OCI-LY3 (cell line): ENCODE measurements at regions not wholly inside any gene's neighbourhood (a gene's known extent, or its start where the extent isn't known, plus 50 kb on each side); places are given as distances from the start of the nearest gene placed in this dataset.

Source experiments
- H2AFZ ChIP-seq: fragments of 200-600, 300-600 bp; shearing (Covaris generic); 2 replicates; pipeline ENCODE4 v1.6.0; 2014; ENCODE audit warnings: antibody characterized with exemption, low read depth, low read length
- H3K27ac ChIP-seq: fragments of 200-600, 300-600 bp; sonication (generic); 2 replicates; pipeline ENCODE4 v1.5.1; 2014; ENCODE audit warnings: mild to moderate bottlenecking, low read length, moderate library complexity, mixed read lengths
- H3K27me3 ChIP-seq: fragments of 200-600, 300-600 bp; sonication (generic); 2 replicates; pipeline ENCODE4 v1.6.1; 2014; ENCODE audit warnings: low read depth, low read length, mixed read lengths
- H3K36me3 ChIP-seq: fragments of 200-600, 300-600 bp; sonication (generic); replicated peaks from 2 replicates; pipeline ENCODE3; 2014; ENCODE audit warnings: low read depth, low read length, mixed read lengths
- H3K4me1 ChIP-seq: fragments of 300-600, 200-600 bp; sonication (generic); 2 replicates; pipeline ENCODE4 v1.6.1; 2014; ENCODE audit warnings: low read length, mixed read lengths
- H3K4me2 ChIP-seq: fragments of 200-600, 300-600 bp; sonication (generic); 2 replicates; pipeline ENCODE4 v1.6.1; 2014; ENCODE audit warnings: low read length, mixed read lengths
- H3K4me3 ChIP-seq: fragments of 300-600, 200-600 bp; sonication (generic); 2 replicates; pipeline ENCODE4 v1.5.1; 2014; ENCODE audit warnings: antibody characterized with exemption, mild to moderate bottlenecking, low read length, moderate library complexity
- H3K79me2 ChIP-seq: fragments of 300-600, 200-600 bp; shearing (Covaris generic); 2 replicates; pipeline ENCODE4 v1.6.1; 2014; ENCODE audit warnings: mild to moderate bottlenecking, low read length, mixed read lengths
- H3K9ac ChIP-seq: fragments of 300-600, 200-600 bp; shearing (Covaris generic); 2 replicates; pipeline ENCODE4 v1.6.0; 2014; ENCODE audit warnings: mild to moderate bottlenecking, low read length, moderate library complexity
- H3K9me3 ChIP-seq: fragments of 200-600, 300-600 bp; shearing (Covaris generic); 2 replicates; pipeline ENCODE4 v1.6.1; 2014; ENCODE audit warnings: low read length, mixed read lengths; ENCODE audit not compliant: insufficient read depth
- H4K20me1 ChIP-seq: fragments of 200-600, 300-600 bp; sonication (generic); 2 replicates; pipeline ENCODE4 v1.6.1; 2016; ENCODE audit warnings: low read length, mixed read lengths; ENCODE audit not compliant: insufficient read depth
- CTCF ChIP-seq: fragments of 200-600, 300-600 bp; sonication (generic); IDR thresholded peaks from 2 replicates; pipeline ENCODE4 v1.5.1; 2014; ENCODE audit warnings: antibody characterized with exemption, low read length, low read depth
- EZH2phosphoT487 ChIP-seq: fragments of 200-600 bp; shearing (Covaris generic); IDR thresholded peaks from 2 replicates; pipeline ENCODE4 v1.6.1; 2018; ENCODE audit warnings: antibody characterized with exemption, mixed run types, low read depth

DNA sequence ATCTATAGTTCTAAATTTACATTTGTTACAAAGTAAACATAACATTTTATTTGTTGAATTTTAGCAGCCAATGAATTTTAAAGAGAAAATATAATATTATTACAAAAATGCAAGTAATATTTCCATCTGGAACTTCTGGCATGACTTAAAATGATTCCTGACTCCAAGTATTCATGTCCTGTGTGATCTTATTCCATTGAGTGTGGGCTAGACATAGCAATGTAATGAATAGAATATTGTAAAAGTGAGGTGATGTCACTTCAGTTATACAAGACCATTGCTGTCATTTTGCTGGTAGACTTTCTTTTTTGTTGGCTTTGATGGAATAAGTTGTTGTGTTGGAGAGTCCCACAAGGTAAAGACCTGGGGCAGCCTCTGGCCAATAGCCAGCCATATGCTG lies 912.2 kb upstream of the PIK3C3 start:
- Histone ChIP-seq H2AFZ (no peak overlapping the region; the same call in 1 of the 2 replicates), H3K27ac (no peak overlapping the region), H3K27me3 (no peaks in the 10 kb centered on the region), H3K9me3 (no peaks in the 10 kb centered on the region), H4K20me1 (no peaks in the 10 kb centered on the region), H3K79me2 (no peaks in the 10 kb centered on the region), H3K4me3 (no peak overlapping the region), H3K4me2 (no peak overlapping the region), H3K9ac (no peak overlapping the region), H3K36me3 (no peaks in the 10 kb centered on the region), H3K4me1 (no peaks in the 10 kb centered on the region)
- TF ChIP-seq CTCF (no peak), EZH2phosphoT487 (no peak)

GRCh38 chr18:41038071-41038470 lies 917.0 kb upstream of the PIK3C3 start:
- H3K4me2 ChIP-seq, result no peak overlapping the region
- no peak for TF ChIP-seq CTCF
- TF ChIP-seq EZH2phosphoT487, result no peak

DNA sequence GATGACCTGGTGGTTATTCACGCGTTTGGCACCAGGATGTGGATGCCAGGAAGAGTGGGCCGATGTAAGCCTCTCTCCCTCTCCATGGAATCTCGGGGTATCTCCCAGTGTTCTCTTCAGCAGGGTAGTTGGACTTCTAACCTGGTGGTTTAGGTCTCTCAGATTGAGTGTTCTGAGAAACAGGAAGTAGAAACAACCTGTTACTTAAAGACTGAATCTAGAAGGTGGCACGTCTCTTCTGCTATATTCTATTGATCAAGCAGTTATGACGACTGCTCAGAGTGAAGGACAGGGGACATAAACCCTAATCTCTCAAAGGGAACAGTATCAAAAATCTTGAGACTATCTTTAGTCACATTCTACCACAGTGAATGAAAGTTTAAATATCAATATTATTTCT lies 918.7 kb upstream of the PIK3C3 start:
- H3K4me3 ChIP-seq, result no peak overlapping the region
- peaks cover 5% of the 10 kb centered on the region; the same call in 1 of the 2 replicates for H3K4me1 ChIP-seq
- no peaks in the 10 kb centered on the region for H3K36me3 ChIP-seq
- H2AFZ ChIP-seq, result peak overlapping the region; percentile 42; the same call in 1 of the 2 replicates
- no peak overlapping the region for H3K27ac ChIP-seq
- TF ChIP-seq EZH2phosphoT487 (no peak), CTCF (no peak)
- H3K4me2 ChIP-seq, result no peak overlapping the region
- H4K20me1 ChIP-seq, result no peaks in the 10 kb centered on the region
- no peaks in the 10 kb centered on the region for H3K79me2 ChIP-seq
- H3K9me3 ChIP-seq, result no peaks in the 10 kb centered on the region
- H3K9ac ChIP-seq, result no peak overlapping the region
- H3K27me3 ChIP-seq, result no peaks in the 10 kb centered on the region

More at GRCh38 chr18:41038071-41038470, 917.0 kb upstream of the PIK3C3 start:
- no peak overlapping the region for H3K4me3 ChIP-seq
- H3K27ac ChIP-seq, result no peak overlapping the region
- no peaks in the 10 kb centered on the region for H3K9me3 ChIP-seq
- H2AFZ ChIP-seq, result no peak overlapping the region
- H3K79me2 ChIP-seq, result no peaks in the 10 kb centered on the region
- H3K4me1 ChIP-seq, result peaks cover 5% of the 10 kb centered on the region; the same call in 1 of the 2 replicates
- H3K36me3 ChIP-seq, result no peaks in the 10 kb centered on the region
- no peaks in the 10 kb centered on the region for H4K20me1 ChIP-seq
- no peak overlapping the region for H3K9ac ChIP-seq
- H3K27me3 ChIP-seq, result no peaks in the 10 kb centered on the region

- no peak overlapping the region for H3K9ac ChIP-seq
- H3K4me2 ChIP-seq, result no peak overlapping the region
- H3K9me3 ChIP-seq, result no peaks in the 10 kb centered on the region
- H2AFZ ChIP-seq, result no peak overlapping the region
- H3K36me3 ChIP-seq, result no peaks in the 10 kb centered on the region
- H4K20me1 ChIP-seq, result no peaks in the 10 kb centered on the region
- peaks cover 5% of the 10 kb centered on the region; the same call in 1 of the 2 replicates for H3K4me1 ChIP-seq
- H3K27ac ChIP-seq, result no peak overlapping the region
- TF ChIP-seq CTCF, result no peak
- no peak for TF ChIP-seq EZH2phosphoT487
- H3K79me2 ChIP-seq, result no peaks in the 10 kb centered on the region
- H3K27me3 ChIP-seq, result no peaks in the 10 kb centered on the region
- no peak overlapping the region for H3K4me3 ChIP-seq
These were observed 920.6 kb upstream of the PIK3C3 start for GRCh38 chr18:41034413-41034812.
